ENCODE measurements at regions not wholly inside any gene's neighbourhood (a gene's known extent, or its start where the extent isn't known, plus 50 kb on each side); places are given as distances from the start of the nearest gene placed in this dataset.

GRCh38 chr4:158071931-158072330 lies 100.9 kb downstream of the GASK1B start:
- TF ChIP-seq CTCF (IDR thresholded peaks at IDR 0.05 in 2 of 3, conservative IDR thresholded peaks at IDR 0.05 in 1 of 3; ENCODE audit: control insufficient read depth in 2 of 3, extremely low read depth in 1 of 3, insufficient read depth in 1 of 3, low read depth in 3 of 3, low read length in 3 of 3) (no peak), REST (IDR thresholded peaks at IDR 0.05; ENCODE audit: low read depth, low read length) (no peak), SPI1 (IDR thresholded peaks at IDR 0.05; ENCODE audit: borderline replicate concordance, insufficient read depth, low read depth, low read length) (no peak), CBFB (IDR thresholded peaks at IDR 0.05; ENCODE audit: low read depth) (no peak), ZNF687 (IDR thresholded peaks at IDR 0.05) (no peak), POLR2A (IDR thresholded peaks at IDR 0.05; ENCODE audit: low read depth, low read length) (no peak), NR2C1 (IDR thresholded peaks at IDR 0.05) (no peak), RELA (IDR thresholded peaks at IDR 0.05; ENCODE audit: borderline replicate concordance, partially characterized antibody) (no peak), CHD2 (IDR thresholded peaks at IDR 0.05; ENCODE audit: borderline replicate concordance, low read depth, low read length) (no peak), CEBPB (IDR thresholded peaks at IDR 0.05; ENCODE audit: borderline replicate concordance in 1 of 2, low read depth in 2 of 2, low read length in 2 of 2) (no peak)
- TF ChIP-seq, protein P1, sequence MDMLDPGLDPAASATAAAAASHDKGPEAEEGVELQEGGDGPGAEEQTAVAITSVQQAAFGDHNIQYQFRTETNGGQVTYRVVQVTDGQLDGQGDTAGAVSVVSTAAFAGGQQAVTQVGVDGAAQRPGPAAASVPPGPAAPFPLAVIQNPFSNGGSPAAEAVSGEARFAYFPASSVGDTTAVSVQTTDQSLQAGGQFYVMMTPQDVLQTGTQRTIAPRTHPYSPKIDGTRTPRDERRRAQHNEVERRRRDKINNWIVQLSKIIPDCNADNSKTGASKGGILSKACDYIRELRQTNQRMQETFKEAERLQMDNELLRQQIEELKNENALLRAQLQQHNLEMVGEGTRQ (IDR thresholded peaks at IDR 0.05; ENCODE audit: borderline replicate concordance, low read depth, low read length), result no peak
